RCC 7860 (cell line): ENCODE measurements at regions not wholly inside any gene's neighbourhood (a gene's known extent, or its start where the extent isn't known, plus 50 kb on each side); places are given as distances from the start of the nearest gene placed in this dataset.

Experiments used
- DNase-seq: peaks from one replicate; pipeline ENCODE4 v3.0.0-alpha.2; 2015; ENCODE audit warnings: low spot score
- FAIRE-seq: peaks from 2 replicates; lab custom pipeline; 2012; peaks lifted over from hg19 to GRCh38; lab: Jason Lieb, UNC

GRCh38 chr1:192943522-192943921 lies 115.6 kb downstream of the UCHL5 start:
- FAIRE-seq (no peak), DNase-seq (no peak)

GRCh38 chr1:192945390-192946130 lies 113.6 kb downstream of the UCHL5 start:
- no peak for FAIRE-seq
- DNase-seq: no peak

- FAIRE-seq (no peak), DNase-seq (no peak)
These were observed 109.4 kb downstream of the UCHL5 start for GRCh38 chr1:192949783-192950182.

GRCh38 chr1:192950926-192951325 lies 108.2 kb downstream of the UCHL5 start:
- no peak for FAIRE-seq
- DNase-seq: no peak

- DNase-seq: peak; percentile 74
These were observed 107.3 kb downstream of the UCHL5 start for GRCh38 chr1:192951691-192952460.

GRCh38 chr1:192952646-192953045 lies 106.5 kb downstream of the UCHL5 start:
- FAIRE-seq: no peak
- DNase-seq: no peak

More at GRCh38 chr1:192951691-192952460, 107.3 kb downstream of the UCHL5 start:
- peak; percentile 85 for FAIRE-seq

- no peak for DNase-seq
- FAIRE-seq: no peak
These were observed 104.4 kb downstream of the UCHL5 start for GRCh38 chr1:192954705-192955265.

- DNase-seq (no peak), FAIRE-seq (no peak)
These were observed 100.8 kb downstream of the UCHL5 start for GRCh38 chr1:192958350-192958749.

GRCh38 chr1:192958871-192959270 lies 100.3 kb downstream of the UCHL5 start:
- no peak for DNase-seq
- FAIRE-seq: no peak

- FAIRE-seq: no peak
- no peak for DNase-seq
These were observed 99.4 kb downstream of the UCHL5 start for GRCh38 chr1:192959657-192960186.
